GM12878 (cell line): ENCODE measurements at regions not wholly inside any gene's neighbourhood (a gene's known extent, or its start where the extent isn't known, plus 50 kb on each side); places are given as distances from the start of the nearest gene placed in this dataset.

ENCODE experiments used
- CEBPB ChIP-seq, 2 experiments: fragments of 150-350 bp in 1 of 2; IDR thresholded peaks; 2 replicates each; pipeline ENCODE4 v1.6.1; 2012 to 2014; ENCODE audit warnings: low read depth in 2 of 2, low read length in 2 of 2, borderline replicate concordance in 1 of 2, inconsistent platforms in 1 of 2
- EP300 ChIP-seq, 2 experiments: fragments of 150-350 bp in 1 of 2; IDR thresholded peaks; 2 replicates each; pipeline ENCODE4 v1.6.1; 2011 to 2012; ENCODE audit warnings: low read depth in 2 of 2, low read length in 2 of 2, borderline replicate concordance in 1 of 2, improper control_type of control experiment in 1 of 2, inconsistent platforms in 1 of 2; ENCODE audit not compliant: control insufficient read depth in 1 of 2
- HDAC6 ChIP-seq: fragments of 200-600 bp; sonication (generic); IDR thresholded peaks from one replicate; pipeline ENCODE4 v1.8.0; 2017; ENCODE audit warnings: antibody characterized with exemption; ENCODE audit not compliant: unreplicated experiment
- NFIC ChIP-seq: IDR thresholded peaks from 2 replicates; pipeline ENCODE4 v1.6.1; 2012; ENCODE audit warnings: low read depth, mild to moderate bottlenecking, inconsistent platforms, low read length, moderate library complexity
- RB1 ChIP-seq: fragments of 450-650 bp; formaldehyde crosslinking; IDR thresholded peaks from 2 replicates; pipeline ENCODE4 v1.6.1; 2017; ENCODE audit warnings: mild to moderate bottlenecking, borderline replicate concordance
- TAF1 ChIP-seq: IDR thresholded peaks from 2 replicates; pipeline ENCODE4 v1.6.1; 2011; ENCODE audit warnings: mild to moderate bottlenecking, low read depth, low read length, borderline replicate concordance
- ZSCAN29 ChIP-seq: fragments of 450-650 bp; IDR thresholded peaks from 2 replicates; pipeline ENCODE4 v1.6.1; 2017; ENCODE audit warnings: mild to moderate bottlenecking, moderate library complexity
- TF ChIP-seq, protein P1 (sequence below), 3 experiments: IDR thresholded peaks in 2 of 3; conservative IDR thresholded peaks in 1 of 3; 2 replicates each; pipeline ENCODE4 v1.5.1; 2011; ENCODE audit warnings: low read depth in 3 of 3, low read length in 3 of 3, mild to moderate bottlenecking in 3 of 3, control low read depth in 2 of 3, moderate library complexity in 2 of 3, inconsistent platforms in 1 of 3, mixed read lengths in 1 of 3; ENCODE audit not compliant: control insufficient read depth in 2 of 3, insufficient read depth in 1 of 3; ENCODE audit errors: extremely low read depth in 1 of 3
- TF ChIP-seq, protein P2 (sequence below): IDR thresholded peaks from 2 replicates; pipeline ENCODE4 v1.6.1; 2012; ENCODE audit warnings: low read depth, low read length, improper control_type of control experiment

DNA sequence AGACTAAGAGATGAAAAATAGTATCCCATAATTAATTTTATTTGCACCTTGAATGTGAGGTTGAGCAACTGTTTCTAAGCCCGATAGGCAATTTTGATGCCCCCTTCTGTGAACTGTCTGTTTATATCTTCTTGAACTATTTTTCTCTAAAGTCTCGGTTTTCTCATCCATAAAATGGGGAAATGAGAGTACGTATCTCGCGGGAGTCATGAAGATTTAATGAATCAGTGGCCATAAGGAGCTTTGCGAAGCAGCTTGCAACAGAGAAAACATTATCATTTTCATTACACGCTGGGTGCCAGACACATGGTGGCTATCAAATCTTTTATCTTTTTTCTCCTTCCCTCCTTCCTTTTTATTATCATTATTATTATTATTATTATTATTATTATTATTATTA, 108.1 kb upstream of the CARD11 start:
- TF ChIP-seq, protein P1, sequence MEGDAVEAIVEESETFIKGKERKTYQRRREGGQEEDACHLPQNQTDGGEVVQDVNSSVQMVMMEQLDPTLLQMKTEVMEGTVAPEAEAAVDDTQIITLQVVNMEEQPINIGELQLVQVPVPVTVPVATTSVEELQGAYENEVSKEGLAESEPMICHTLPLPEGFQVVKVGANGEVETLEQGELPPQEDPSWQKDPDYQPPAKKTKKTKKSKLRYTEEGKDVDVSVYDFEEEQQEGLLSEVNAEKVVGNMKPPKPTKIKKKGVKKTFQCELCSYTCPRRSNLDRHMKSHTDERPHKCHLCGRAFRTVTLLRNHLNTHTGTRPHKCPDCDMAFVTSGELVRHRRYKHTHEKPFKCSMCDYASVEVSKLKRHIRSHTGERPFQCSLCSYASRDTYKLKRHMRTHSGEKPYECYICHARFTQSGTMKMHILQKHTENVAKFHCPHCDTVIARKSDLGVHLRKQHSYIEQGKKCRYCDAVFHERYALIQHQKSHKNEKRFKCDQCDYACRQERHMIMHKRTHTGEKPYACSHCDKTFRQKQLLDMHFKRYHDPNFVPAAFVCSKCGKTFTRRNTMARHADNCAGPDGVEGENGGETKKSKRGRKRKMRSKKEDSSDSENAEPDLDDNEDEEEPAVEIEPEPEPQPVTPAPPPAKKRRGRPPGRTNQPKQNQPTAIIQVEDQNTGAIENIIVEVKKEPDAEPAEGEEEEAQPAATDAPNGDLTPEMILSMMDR (IDR thresholded peaks at IDR 0.05 in 2 of 3, conservative IDR thresholded peaks at IDR 0.05 in 1 of 3; ENCODE audit: control insufficient read depth in 2 of 3, extremely low read depth in 1 of 3, insufficient read depth in 1 of 3, low read depth in 3 of 3, low read length in 3 of 3): no peak
- TF ChIP-seq TAF1 (no peak), EP300 (IDR thresholded peaks at IDR 0.05; ENCODE audit: borderline replicate concordance in 1 of 2, control insufficient read depth in 1 of 2, low read depth in 2 of 2, low read length in 2 of 2) (no peak), HDAC6 (no peak), RB1 (no peak), NFIC (no peak), CEBPB (IDR thresholded peaks at IDR 0.05; ENCODE audit: borderline replicate concordance in 1 of 2, low read depth in 2 of 2, low read length in 2 of 2) (no peak), ZSCAN29 (no peak)
- TF ChIP-seq, protein P2, sequence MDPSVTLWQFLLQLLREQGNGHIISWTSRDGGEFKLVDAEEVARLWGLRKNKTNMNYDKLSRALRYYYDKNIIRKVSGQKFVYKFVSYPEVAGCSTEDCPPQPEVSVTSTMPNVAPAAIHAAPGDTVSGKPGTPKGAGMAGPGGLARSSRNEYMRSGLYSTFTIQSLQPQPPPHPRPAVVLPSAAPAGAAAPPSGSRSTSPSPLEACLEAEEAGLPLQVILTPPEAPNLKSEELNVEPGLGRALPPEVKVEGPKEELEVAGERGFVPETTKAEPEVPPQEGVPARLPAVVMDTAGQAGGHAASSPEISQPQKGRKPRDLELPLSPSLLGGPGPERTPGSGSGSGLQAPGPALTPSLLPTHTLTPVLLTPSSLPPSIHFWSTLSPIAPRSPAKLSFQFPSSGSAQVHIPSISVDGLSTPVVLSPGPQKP: no peak
